MM.1S (cell line): ENCODE measurements at regions not wholly inside any gene's neighbourhood (a gene's known extent, or its start where the extent isn't known, plus 50 kb on each side); places are given as distances from the start of the nearest gene placed in this dataset.
A peak's percentile ranks its signal among the peaks of the same experiment; 100 is the strongest.

Source experiments
- DNase-seq: peaks from one replicate; pipeline ENCODE4 v3.0.0-alpha.2; 2015
- H2AFZ ChIP-seq: fragments of 300-600 bp; sonication (generic); 2 replicates; pipeline ENCODE4 v1.6.0; 2016; ENCODE audit warnings: antibody characterized with exemption, low read length
- H3F3A ChIP-seq: fragments of 300-600 bp; sonication (generic); 2 replicates; pipeline ENCODE4 v1.6.1; 2016; ENCODE audit warnings: mild to moderate bottlenecking, antibody characterized with exemption, low read length, moderate library complexity, mixed read lengths; ENCODE audit not compliant: insufficient read depth
- H3K27ac ChIP-seq: fragments of 300-600 bp; sonication (generic); 2 replicates; pipeline ENCODE4 v1.5.1; 2016; ENCODE audit warnings: mild to moderate bottlenecking, low read length
- H3K27me3 ChIP-seq: fragments of 300-600 bp; sonication (generic); replicated peaks from 2 replicates; pipeline ENCODE4 v1.6.0; 2016; ENCODE audit warnings: low read length; ENCODE audit not compliant: insufficient read depth
- H3K36me3 ChIP-seq: fragments of 300-600 bp; sonication (generic); replicated peaks from 2 replicates; pipeline ENCODE4 v1.6.1; 2016; ENCODE audit warnings: mild to moderate bottlenecking, low read length, mixed read lengths; ENCODE audit not compliant: insufficient read depth
- H3K4me1 ChIP-seq: fragments of 300-600 bp; sonication (generic); 2 replicates; pipeline ENCODE4 v1.6.1; 2016; ENCODE audit warnings: low read length, mixed read lengths
- H3K4me2 ChIP-seq: fragments of 300-600 bp; sonication (generic); 2 replicates; pipeline ENCODE4 v1.6.0; 2016; ENCODE audit warnings: low read depth, low read length
- H3K4me3 ChIP-seq: fragments of 300-600 bp; sonication (generic); 2 replicates; pipeline ENCODE4 v1.5.1; 2016; ENCODE audit warnings: low read length, mixed read lengths
- H3K79me2 ChIP-seq: fragments of 300-600 bp; sonication (generic); 2 replicates; pipeline ENCODE4 v1.6.1; 2016; ENCODE audit warnings: mixed run types, low read length, mixed read lengths
- H3K9ac ChIP-seq: fragments of 300-600 bp; sonication (generic); 2 replicates; pipeline ENCODE4 v1.6.1; 2016; ENCODE audit warnings: low read length, mixed read lengths
- H3K9me2 ChIP-seq: fragments of 300-600 bp; sonication (generic); replicated peaks from 2 replicates; pipeline ENCODE4 v1.6.1; 2016; ENCODE audit warnings: mild to moderate bottlenecking, low read length, mixed read lengths; ENCODE audit not compliant: insufficient read depth
- H3K9me3 ChIP-seq: fragments of 300-600 bp; sonication (generic); replicated peaks from 2 replicates; pipeline ENCODE4 v1.6.1; 2016; ENCODE audit warnings: mild to moderate bottlenecking, low read length, mixed read lengths; ENCODE audit not compliant: insufficient read depth
- H4K20me1 ChIP-seq: fragments of 300-600 bp; sonication (generic); 2 replicates; pipeline ENCODE4 v1.6.1; 2016; ENCODE audit warnings: mild to moderate bottlenecking, low read length, moderate library complexity, mixed read lengths; ENCODE audit not compliant: insufficient read depth
- CTCF ChIP-seq: fragments of 300-600 bp; sonication (generic); IDR thresholded peaks from 2 replicates; pipeline ENCODE4 v1.5.1; 2016; ENCODE audit warnings: antibody characterized with exemption, low read length, mixed read lengths
- EZH2 ChIP-seq: fragments of 300-600 bp; sonication (generic); optimal IDR thresholded peaks from 2 replicates; pipeline ENCODE3; 2017; ENCODE audit warnings: low read depth, mild to moderate bottlenecking, antibody characterized with exemption, low read length, mixed read lengths
- EZH2phosphoT487 ChIP-seq: fragments of 300-600 bp; sonication (generic); IDR thresholded peaks from 2 replicates; pipeline ENCODE4 v1.6.1; 2018; ENCODE audit warnings: antibody characterized with exemption, low read length

GRCh38 chr4:107519053-107519452, 201.0 kb downstream of the PAPSS1 start:
- Histone ChIP-seq H3K36me3 (no peaks in the 10 kb centered on the region), H3K27ac (no peak overlapping the region), H3K27me3 (no peaks in the 10 kb centered on the region), H3K79me2 (no peaks in the 10 kb centered on the region), H2AFZ (no peak overlapping the region), H3K9ac (no peak overlapping the region), H3K4me3 (no peak overlapping the region), H3K9me3 (no peaks in the 10 kb centered on the region), H3K4me2 (no peak overlapping the region), H3K4me1 (no peaks in the 10 kb centered on the region), H3F3A (no peaks in the 10 kb centered on the region), H4K20me1 (no peaks in the 10 kb centered on the region), H3K9me2 (no peaks in the 10 kb centered on the region)
- TF ChIP-seq CTCF = peak; percentile 61
- no peak for TF ChIP-seq EZH2phosphoT487
- DNase-seq = peak; percentile 42

GRCh38 chr4:107518076-107518475, 202.0 kb downstream of the PAPSS1 start:
- no peaks in the 10 kb centered on the region for H3K9me2 ChIP-seq
- H3K9me3 ChIP-seq = no peaks in the 10 kb centered on the region
- H3F3A ChIP-seq = no peaks in the 10 kb centered on the region
- H4K20me1 ChIP-seq = no peaks in the 10 kb centered on the region
- no peak overlapping the region for H3K4me2 ChIP-seq
- H3K27ac ChIP-seq = no peak overlapping the region
- TF ChIP-seq EZH2 = no peak
- TF ChIP-seq CTCF = no peak
- no peak for TF ChIP-seq EZH2phosphoT487
- H3K36me3 ChIP-seq = no peaks in the 10 kb centered on the region
- H2AFZ ChIP-seq = no peak overlapping the region
- H3K27me3 ChIP-seq = no peaks in the 10 kb centered on the region
- no peaks in the 10 kb centered on the region for H3K4me1 ChIP-seq
- H3K9ac ChIP-seq = no peak overlapping the region
- H3K79me2 ChIP-seq = no peaks in the 10 kb centered on the region
- no peak overlapping the region for H3K4me3 ChIP-seq
- DNase-seq = no peak

DNA sequence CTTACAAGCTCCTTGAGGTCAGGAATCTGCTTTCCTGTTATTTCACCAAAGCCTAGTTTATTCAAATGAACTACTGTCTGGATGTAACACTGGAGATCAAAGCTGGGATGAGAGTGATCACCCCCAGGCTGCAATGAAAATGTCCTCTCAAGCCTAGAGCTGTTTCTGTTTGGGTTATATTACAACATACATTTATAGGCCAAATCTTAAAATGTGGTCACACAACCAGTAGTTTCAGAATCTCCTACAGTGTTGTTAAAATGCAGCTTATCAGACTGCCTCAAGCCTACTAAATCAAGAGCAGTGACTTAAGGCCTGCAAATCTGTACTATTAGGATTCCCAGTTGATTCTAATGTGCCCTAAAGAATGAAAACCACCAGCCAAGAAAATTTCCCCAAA, 207.5 kb downstream of the PAPSS1 start:
- Histone ChIP-seq H4K20me1 (no peaks in the 10 kb centered on the region), H3K4me1 (no peaks in the 10 kb centered on the region), H3K36me3 (no peaks in the 10 kb centered on the region), H3K9me2 (no peaks in the 10 kb centered on the region), H3K27me3 (no peaks in the 10 kb centered on the region), H3K4me3 (no peak overlapping the region), H3K27ac (no peak overlapping the region), H2AFZ (no peak overlapping the region), H3K79me2 (no peaks in the 10 kb centered on the region), H3K9ac (no peak overlapping the region), H3K9me3 (no peaks in the 10 kb centered on the region), H3F3A (no peaks in the 10 kb centered on the region), H3K4me2 (no peak overlapping the region)
- no peak for DNase-seq
- TF ChIP-seq EZH2phosphoT487 (no peak), CTCF (no peak)

- no peaks in the 10 kb centered on the region for H3K4me1 ChIP-seq
- no peaks in the 10 kb centered on the region for H3K79me2 ChIP-seq
- no peak overlapping the region for H3K4me3 ChIP-seq
- H3K27me3 ChIP-seq = no peaks in the 10 kb centered on the region
- no peak overlapping the region for H3K27ac ChIP-seq
- H3K9me3 ChIP-seq = no peaks in the 10 kb centered on the region
- H3K4me2 ChIP-seq = no peak overlapping the region
- no peak for TF ChIP-seq EZH2
- no peaks in the 10 kb centered on the region for H4K20me1 ChIP-seq
- H2AFZ ChIP-seq = no peak overlapping the region
- DNase-seq = no peak
- H3K9me2 ChIP-seq = no peaks in the 10 kb centered on the region
- no peaks in the 10 kb centered on the region for H3F3A ChIP-seq
- H3K36me3 ChIP-seq = no peaks in the 10 kb centered on the region
- H3K9ac ChIP-seq = no peak overlapping the region
Measured at GRCh38 chr4:107509615-107510014, 210.4 kb downstream of the PAPSS1 start.
